ENCODE measurements at regions not wholly inside any gene's neighbourhood (a gene's known extent, or its start where the extent isn't known, plus 50 kb on each side); places are given as distances from the start of the nearest gene placed in this dataset.
"Not testable (repeated sequence)": the region's sequence is repeated elsewhere in the genome, so short reads cannot be mapped to it uniquely, and the experiment has no call there.

GRCh38 chr6:22157233-22157632 is 139.6 kb downstream of the PRL start:
- Histone ChIP-seq H3K4me3 (ENCODE audit: low read depth, low read length) (no peak overlapping the region), H3K36me3 (ENCODE audit: control insufficient read depth, insufficient read depth, low read length) (no peaks in the 10 kb centered on the region), H3K27me3 (ENCODE audit: control insufficient read depth, insufficient read depth, low read length) (no peaks in the 10 kb centered on the region)
- no peak for DNase-seq (ENCODE audit: low read depth)
- no peak for FAIRE-seq
- no peak for TF ChIP-seq CTCF (IDR thresholded peaks at IDR 0.05; ENCODE audit: insufficient read depth, low read length, severe bottlenecking)

GRCh38 chr6:22164236-22164635 is 132.6 kb downstream of the PRL start:
- FAIRE-seq (no peak), DNase-seq (ENCODE audit: low read depth) (no peak)
- H3K27me3 ChIP-seq (ENCODE audit: control insufficient read depth, insufficient read depth, low read length) = no peaks in the 10 kb centered on the region
- TF ChIP-seq CTCF (IDR thresholded peaks at IDR 0.05; ENCODE audit: insufficient read depth, low read length, severe bottlenecking) = no peak
- no peak overlapping the region for H3K4me3 ChIP-seq (ENCODE audit: low read depth, low read length)
- H3K36me3 ChIP-seq (ENCODE audit: control insufficient read depth, insufficient read depth, low read length) = no peaks in the 10 kb centered on the region

GRCh38 chr6:22171006-22171405 is 125.8 kb downstream of the PRL start:
- not testable (repeated sequence) for H3K36me3 ChIP-seq (ENCODE audit: control insufficient read depth, insufficient read depth, low read length); H3K4me3 ChIP-seq (ENCODE audit: low read depth, low read length); DNase-seq (ENCODE audit: low read depth); H3K27me3 ChIP-seq (ENCODE audit: control insufficient read depth, insufficient read depth, low read length); FAIRE-seq

- not testable (repeated sequence) for H3K36me3 ChIP-seq (ENCODE audit: control insufficient read depth, insufficient read depth, low read length); DNase-seq (ENCODE audit: low read depth); H3K4me3 ChIP-seq (ENCODE audit: low read depth, low read length); H3K27me3 ChIP-seq (ENCODE audit: control insufficient read depth, insufficient read depth, low read length); FAIRE-seq
Observed at GRCh38 chr6:22171885-22172284, 125.0 kb downstream of the PRL start.

- TF ChIP-seq CTCF (IDR thresholded peaks at IDR 0.05; ENCODE audit: insufficient read depth, low read length, severe bottlenecking) = no peak
- no peaks in the 10 kb centered on the region for H3K36me3 ChIP-seq (ENCODE audit: control insufficient read depth, insufficient read depth, low read length)
- no peak overlapping the region for H3K4me3 ChIP-seq (ENCODE audit: low read depth, low read length)
- no peaks in the 10 kb centered on the region for H3K27me3 ChIP-seq (ENCODE audit: control insufficient read depth, insufficient read depth, low read length)
- DNase-seq (ENCODE audit: low read depth) = no peak
- FAIRE-seq = no peak
Observed at GRCh38 chr6:22173311-22173710, 123.5 kb downstream of the PRL start.

GRCh38 chr6:22180250-22180649 is 116.6 kb downstream of the PRL start:
- FAIRE-seq; H3K36me3 ChIP-seq (ENCODE audit: control insufficient read depth, insufficient read depth, low read length); DNase-seq (ENCODE audit: low read depth); H3K4me3 ChIP-seq (ENCODE audit: low read depth, low read length); H3K27me3 ChIP-seq (ENCODE audit: control insufficient read depth, insufficient read depth, low read length): not testable (repeated sequence)

- no peak for DNase-seq (ENCODE audit: low read depth)
- Histone ChIP-seq H3K36me3 (ENCODE audit: control insufficient read depth, insufficient read depth, low read length) (no peaks in the 10 kb centered on the region), H3K4me3 (ENCODE audit: low read depth, low read length) (no peak overlapping the region), H3K27me3 (ENCODE audit: control insufficient read depth, insufficient read depth, low read length) (no peaks in the 10 kb centered on the region)
- no peak for FAIRE-seq
- TF ChIP-seq CTCF (IDR thresholded peaks at IDR 0.05; ENCODE audit: insufficient read depth, low read length, severe bottlenecking) = no peak
Observed at GRCh38 chr6:22184371-22184770, 112.5 kb downstream of the PRL start.

Data from bronchial epithelial cell (primary cell).